Aorta (tissue), 5 donors: ENCODE measurements at regions not wholly inside any gene's neighbourhood (a gene's known extent, or its start where the extent isn't known, plus 50 kb on each side); places are given as distances from the start of the nearest gene placed in this dataset.

Experiments used
- ATAC-seq: fragments of 200-7000 bp; cut with Tn5 transposase; one replicate; pipeline ENCODE4 v1.9.1; 2022; ENCODE audit warnings: moderate library complexity; ENCODE audit not compliant: low FRiP score
- DNase-seq, 2 donors: peaks; one replicate each; pipeline ENCODE4 v3.0.0-alpha.2; 2020
- H3K27ac ChIP-seq, 2 donors: one replicate each; pipeline ENCODE4 v1.5.1; 2013; ENCODE audit warnings: low read length in 2 of 2, mild to moderate bottlenecking in 2 of 2, moderate library complexity in 2 of 2, control low read depth in 1 of 2, inconsistent platforms in 1 of 2, low read depth in 1 of 2
- H3K27me3 ChIP-seq, 2 donors: one replicate each; pipeline ENCODE4 v1.6.1; 2013; ENCODE audit warnings: control low read depth in 1 of 2, low read length in 1 of 2, mild to moderate bottlenecking in 1 of 2, moderate library complexity in 1 of 2; ENCODE audit not compliant: insufficient read depth in 2 of 2, control insufficient read depth in 1 of 2
- H3K36me3 ChIP-seq, 2 donors: one replicate each; pipeline ENCODE4 v1.6.1; 2013; ENCODE audit warnings: control low read depth in 1 of 2, low read length in 1 of 2, mild to moderate bottlenecking in 1 of 2; ENCODE audit not compliant: insufficient read depth in 2 of 2, control insufficient read depth in 1 of 2
- H3K4me1 ChIP-seq, 2 donors: one replicate each; pipeline ENCODE4 v1.6.1; 2013; ENCODE audit warnings: low read length in 2 of 2, control low read depth in 1 of 2, mild to moderate bottlenecking in 1 of 2, moderate library complexity in 1 of 2; ENCODE audit not compliant: insufficient read depth in 2 of 2, control insufficient read depth in 1 of 2
- H3K4me3 ChIP-seq, 2 donors: one replicate each; pipeline ENCODE4 v1.5.1; 2013; ENCODE audit warnings: low read length in 2 of 2, control low read depth in 1 of 2, mild to moderate bottlenecking in 1 of 2
- H3K9me3 ChIP-seq: one replicate; pipeline ENCODE4 v1.6.1; 2013; ENCODE audit warnings: mild to moderate bottlenecking, low read length; ENCODE audit not compliant: control insufficient read depth
- WGBS, 2 donors: extraction: QIAGEN DNeasy Blood & Tissue Kit; methylation state at CpG; one replicate each; pipeline ENCODE4 v1.1.7; 2013; 5-methylcytosine and 5-hydroxymethylcytosine counted together
- intact Hi-C, 2 donors: fragments of 100-400 bp; cut with DNase I; formaldehyde crosslinking; loops; one replicate each; pipeline versions ENCODE4 v1.14.2 to v1.15.0; 2022
- donor health status: healthy with polysubstance abuse.
- donor health status: Bipolar disorder and iron deficiency.
- donor health status: DM: no; HTN: no; CAD: no.
- donor health status: DM: no; HTN: no; CAD: no.
- donor health status: DM: yes; HTN: yes; CAD: no.

- no peak overlapping the region for H3K4me3 ChIP-seq
- H3K36me3 ChIP-seq, result no peaks in the 10 kb centered on the region
- H3K27ac ChIP-seq, result no peak overlapping the region
- DNase-seq, result no peak
- ATAC-seq, result no peak
- 76 to 81% methylated on average over 4 of the region's 4 CpGs for WGBS, 2 donors
- H3K9me3 ChIP-seq, result no peaks in the 10 kb centered on the region
- intact Hi-C loops, result no loop called here
- H3K4me1 ChIP-seq, result peaks cover 0 to 3% of the 10 kb centered on the region in 2 donors
- no peaks in the 10 kb centered on the region for H3K27me3 ChIP-seq
These were observed 431.2 kb upstream of the RGMA start for GRCh38 chr15:93520206-93520605.

DNA sequence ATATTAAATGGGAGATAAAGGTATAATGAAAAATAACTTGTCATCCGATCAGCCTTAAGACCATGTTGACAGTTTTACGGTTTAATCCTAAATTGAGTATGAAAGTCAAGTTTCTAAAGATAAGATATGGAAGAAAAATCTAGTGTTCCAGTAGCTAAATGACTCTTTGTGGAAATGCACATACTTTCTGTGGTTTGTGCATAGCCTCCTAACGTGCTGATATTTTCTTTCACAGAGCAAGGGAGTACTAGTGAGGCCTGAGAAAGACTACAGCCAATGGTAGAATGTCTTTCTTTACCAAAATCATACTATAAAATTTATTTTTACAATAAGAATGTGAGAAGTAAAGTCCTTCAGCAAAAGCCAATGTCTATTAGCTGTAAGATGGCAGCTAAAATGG lies 430.6 kb upstream of the RGMA start:
- intact Hi-C loops, result no loop called here
- Histone ChIP-seq H3K4me3 (no peak overlapping the region), H3K36me3 (no peaks in the 10 kb centered on the region), H3K4me1 (peaks cover 0 to 3% of the 10 kb centered on the region in 2 donors), H3K27ac (no peak overlapping the region), H3K9me3 (no peaks in the 10 kb centered on the region), H3K27me3 (no peaks in the 10 kb centered on the region)
- WGBS, 2 donors, result 83% methylated on average over 3 of the region's 3 CpGs
- DNase-seq (no peak), ATAC-seq (no peak)

DNA sequence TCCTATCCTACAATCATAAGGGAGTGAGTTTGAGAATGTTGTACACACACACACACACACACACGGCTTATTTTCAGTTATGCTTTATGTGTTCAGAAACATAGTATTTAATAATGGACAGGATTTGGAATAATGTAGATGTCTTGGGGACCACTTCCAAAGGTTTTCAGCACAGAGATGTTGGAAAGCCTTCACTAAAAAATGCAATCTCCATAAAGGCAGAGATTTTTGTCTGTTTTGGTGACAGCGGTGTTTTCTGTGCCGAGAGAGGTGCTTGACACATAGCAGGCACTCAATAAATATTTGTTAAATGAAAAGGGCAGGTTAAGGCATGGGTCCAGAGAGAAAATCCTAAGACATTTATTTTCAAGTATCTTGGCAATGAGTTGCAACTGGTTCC lies 428.2 kb upstream of the RGMA start:
- no peaks in the 10 kb centered on the region for H3K36me3 ChIP-seq
- no peak for ATAC-seq
- peaks cover 0 to 3% of the 10 kb centered on the region in 2 donors for H3K4me1 ChIP-seq
- H3K27ac ChIP-seq, result no peak overlapping the region
- no peaks in the 10 kb centered on the region for H3K27me3 ChIP-seq
- intact Hi-C loops, result no loop called here
- no peaks in the 10 kb centered on the region for H3K9me3 ChIP-seq
- H3K4me3 ChIP-seq, result no peak overlapping the region
- no peak for DNase-seq
- WGBS, 2 donors, result 61 to 85% methylated on average over 3 of the region's 3 CpGs

- no peaks in the 10 kb centered on the region for H3K9me3 ChIP-seq
- intact Hi-C loops, result no loop called here
- 3 to 7% methylated on average over 5 of the region's 5 CpGs for WGBS, 2 donors
These were observed 426.4 kb upstream of the RGMA start for GRCh38 chr15:93515256-93516051.

DNA sequence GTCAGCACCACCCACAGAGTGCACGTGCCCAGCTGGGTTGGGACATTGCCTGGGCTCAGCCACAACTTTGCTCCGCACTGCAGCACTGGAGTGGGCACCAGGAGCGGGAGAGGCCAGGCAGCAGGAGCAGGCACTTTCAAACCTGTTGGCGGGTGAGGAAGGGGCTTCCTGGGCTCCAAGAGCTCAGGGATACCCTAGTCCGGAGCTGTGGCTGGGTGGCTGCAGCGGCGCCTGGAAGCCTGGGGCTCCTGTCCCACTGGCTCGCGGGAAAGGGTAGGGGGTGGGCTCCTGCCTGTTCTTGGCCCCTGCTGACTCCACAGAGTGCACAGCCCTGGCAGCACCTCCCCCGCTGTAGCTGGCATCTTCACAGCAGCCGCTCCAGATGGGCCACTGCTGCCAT lies 417.6 kb upstream of the RGMA start:
- ATAC-seq, result no peak
- no peaks in the 10 kb centered on the region for H3K9me3 ChIP-seq
- no peak overlapping the region for H3K4me3 ChIP-seq
- no peak overlapping the region for H3K27ac ChIP-seq
- WGBS, 2 donors, result 61 to 90% methylated on average over 11 of the region's 11 CpGs
- H3K36me3 ChIP-seq, result no peaks in the 10 kb centered on the region
- no peaks in the 10 kb centered on the region for H3K4me1 ChIP-seq
- intact Hi-C loops, result no loop called here
- peak in 1 of 2 donors; percentile 57 for DNase-seq
- H3K27me3 ChIP-seq, result no peaks in the 10 kb centered on the region

More at GRCh38 chr15:93515256-93516051, 426.4 kb upstream of the RGMA start:
- no peak overlapping the region for H3K27ac ChIP-seq
- H3K4me1 ChIP-seq, result peaks cover 0 to 3% of the 10 kb centered on the region in 2 donors
- no peak for DNase-seq
- H3K27me3 ChIP-seq, result no peaks in the 10 kb centered on the region
- no peaks in the 10 kb centered on the region for H3K36me3 ChIP-seq
- no peak overlapping the region for H3K4me3 ChIP-seq
- peak; percentile 86 for ATAC-seq

DNA sequence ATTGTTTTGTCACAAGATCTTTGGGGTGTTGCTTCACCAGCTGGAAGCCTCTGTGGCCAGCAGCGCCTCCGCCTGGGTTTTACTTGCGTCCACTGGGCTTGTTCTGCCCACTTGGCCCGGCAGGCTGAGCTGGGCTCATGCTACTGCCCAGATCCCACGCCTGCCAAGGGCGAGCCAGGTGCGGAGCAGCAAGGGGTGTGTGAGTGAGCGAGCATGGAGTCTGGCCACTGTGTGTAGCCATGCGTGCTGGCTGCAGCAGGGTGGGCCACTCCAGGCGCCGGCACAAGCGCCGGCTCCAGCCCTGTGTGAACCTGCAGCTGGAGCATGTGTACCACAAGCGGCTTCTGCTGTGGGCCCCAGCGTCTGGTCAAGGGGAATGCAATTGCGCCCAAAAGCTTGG lies 416.5 kb upstream of the RGMA start:
- H3K4me3 ChIP-seq, result no peak overlapping the region
- DNase-seq (no peak), ATAC-seq (no peak)
- no peak overlapping the region for H3K27ac ChIP-seq
- no peaks in the 10 kb centered on the region for H3K9me3 ChIP-seq
- no peaks in the 10 kb centered on the region for H3K27me3 ChIP-seq
- H3K4me1 ChIP-seq, result no peaks in the 10 kb centered on the region
- WGBS, 2 donors, result 93 to 97% methylated on average over 16 of the region's 16 CpGs
- intact Hi-C loops, result no loop called here
- H3K36me3 ChIP-seq, result no peaks in the 10 kb centered on the region

DNA sequence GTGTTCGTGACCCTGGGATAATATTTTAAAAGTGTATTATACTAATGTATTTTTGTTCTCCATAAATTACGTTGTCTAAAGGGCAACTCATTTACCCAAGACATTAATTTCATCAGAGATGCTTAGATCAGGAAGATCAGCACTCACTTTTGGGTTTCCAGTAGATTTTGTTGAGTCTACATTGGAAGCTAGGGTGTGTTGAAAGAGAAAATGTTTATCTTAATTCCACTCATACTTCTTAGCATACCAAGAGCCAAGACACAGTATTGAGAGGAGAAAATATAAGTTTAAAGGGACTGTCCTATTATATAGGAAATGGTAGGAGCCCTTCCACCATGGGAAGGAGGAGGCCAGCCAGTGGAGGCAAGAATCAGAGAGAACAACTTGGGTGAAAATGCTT lies 412.9 kb upstream of the RGMA start:
- intact Hi-C loops, result no loop called here
- H3K4me3 ChIP-seq, result no peak overlapping the region
- H3K9me3 ChIP-seq, result no peaks in the 10 kb centered on the region
- no peaks in the 10 kb centered on the region for H3K27me3 ChIP-seq
- WGBS, 2 donors, result 40 to 47% methylated on average over 2 of the region's 2 CpGs
- H3K4me1 ChIP-seq, result peaks cover 0 to under 1% of the 10 kb centered on the region in 2 donors
- ATAC-seq (no peak), DNase-seq (no peak)
- no peaks in the 10 kb centered on the region for H3K36me3 ChIP-seq
- no peak overlapping the region for H3K27ac ChIP-seq

GRCh38 chr15:93500155-93500554 lies 411.1 kb upstream of the RGMA start:
- no peaks in the 10 kb centered on the region for H3K9me3 ChIP-seq

GRCh38 chr15:93497291-93497690 lies 408.3 kb upstream of the RGMA start:
- DNase-seq (no peak), ATAC-seq (no peak)
- Histone ChIP-seq H3K27ac (no peak overlapping the region), H3K36me3 (no peaks in the 10 kb centered on the region), H3K27me3 (no peaks in the 10 kb centered on the region), H3K4me1 (peaks cover 0 to 2% of the 10 kb centered on the region in 2 donors), H3K4me3 (no peak overlapping the region), H3K9me3 (no peaks in the 10 kb centered on the region)
- intact Hi-C loops, result no loop called here
- 75 to 79% methylated on average over 2 of the region's 2 CpGs for WGBS, 2 donors

More at GRCh38 chr15:93500155-93500554, 411.1 kb upstream of the RGMA start:
- intact Hi-C loops, result no loop called here
- H3K27ac ChIP-seq, result no peak overlapping the region
- H3K36me3 ChIP-seq, result no peaks in the 10 kb centered on the region
- 88 to 89% methylated on average over 2 of the region's 2 CpGs for WGBS, 2 donors
- H3K4me3 ChIP-seq, result no peak overlapping the region
- no peak for DNase-seq
- peaks cover 0 to 2% of the 10 kb centered on the region in 2 donors for H3K4me1 ChIP-seq
- no peak for ATAC-seq
- no peaks in the 10 kb centered on the region for H3K27me3 ChIP-seq
